Thoracic aorta (tissue), 2 donors: ENCODE measurements at regions not wholly inside any gene's neighbourhood (a gene's known extent, or its start where the extent isn't known, plus 50 kb on each side); places are given as distances from the start of the nearest gene placed in this dataset.

ENCODE experiments used
- ATAC-seq: fragments of 150-250 bp; one replicate; pipeline ENCODE4 v1.8.0; 2017; ENCODE audit warnings: low read depth; ENCODE audit not compliant: insufficient number of reproducible peaks, low FRiP score
- DNase-seq: peaks from one replicate; pipeline ENCODE4 v3.0.0-alpha.2; 2020; ENCODE audit warnings: low spot score
- H3K27ac ChIP-seq, 2 donors: fragments of 200-600 bp; sonication (generic); 1 replicate in 1 of 2; 2 replicates in 1 of 2; pipeline ENCODE4 v1.5.1; 2016; ENCODE audit warnings: mild to moderate bottlenecking in 2 of 2, moderate library complexity in 2 of 2
- H3K27me3 ChIP-seq: fragments of 200-600 bp; sonication (generic); replicated peaks from 2 replicates; pipeline ENCODE4 v1.6.0; 2016; ENCODE audit warnings: mild to moderate bottlenecking; ENCODE audit not compliant: insufficient read depth
- H3K36me3 ChIP-seq: fragments of 200-600 bp; sonication (generic); one replicate; pipeline ENCODE4 v1.5.1; 2016
- H3K4me1 ChIP-seq, 2 donors: fragments of 200-600 bp; sonication (generic); 1 replicate in 1 of 2; 2 replicates in 1 of 2; pipeline versions ENCODE4 v1.5.1 to v1.6.0; 2016; ENCODE audit warnings: low read depth in 2 of 2, mild to moderate bottlenecking in 1 of 2; ENCODE audit not compliant: control insufficient read depth in 1 of 2
- H3K4me3 ChIP-seq: fragments of 200-600 bp; sonication (generic); 2 replicates; pipeline ENCODE4 v1.5.1; 2016; ENCODE audit warnings: mild to moderate bottlenecking
- H3K9me3 ChIP-seq: fragments of 200-600 bp; sonication (generic); 2 replicates; pipeline ENCODE4 v1.5.1; 2016
- TF ChIP-seq, protein P1 (sequence below): fragments of 200-600 bp; sonication (generic); IDR thresholded peaks from one replicate; pipeline ENCODE4 v1.5.1; 2019; ENCODE audit warnings: antibody characterized with exemption

DNA sequence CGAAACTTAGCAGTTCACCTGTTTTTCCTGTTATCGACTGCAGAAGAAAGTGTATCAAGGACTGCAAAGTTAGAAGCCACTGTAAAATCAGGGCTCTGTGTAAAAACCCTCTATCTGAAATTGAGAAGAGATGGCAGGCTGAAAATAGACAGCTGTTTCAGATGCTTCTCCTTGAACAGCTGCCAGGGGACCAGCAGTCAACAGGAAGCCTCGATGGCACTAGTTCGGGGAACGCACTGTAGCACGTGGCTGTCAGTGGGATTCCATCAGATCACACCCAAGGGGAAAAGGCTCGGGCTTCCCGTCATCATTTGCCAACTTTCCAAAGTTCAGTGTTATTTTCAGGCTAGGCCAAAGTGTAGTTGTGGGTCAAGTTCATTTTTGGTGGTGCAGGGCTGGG, 316.9 kb downstream of the TXNL1 start:
- no peaks in the 10 kb centered on the region for H3K9me3 ChIP-seq
- ATAC-seq, result no peak
- no peaks in the 10 kb centered on the region for H3K27me3 ChIP-seq
- TF ChIP-seq, protein P1, sequence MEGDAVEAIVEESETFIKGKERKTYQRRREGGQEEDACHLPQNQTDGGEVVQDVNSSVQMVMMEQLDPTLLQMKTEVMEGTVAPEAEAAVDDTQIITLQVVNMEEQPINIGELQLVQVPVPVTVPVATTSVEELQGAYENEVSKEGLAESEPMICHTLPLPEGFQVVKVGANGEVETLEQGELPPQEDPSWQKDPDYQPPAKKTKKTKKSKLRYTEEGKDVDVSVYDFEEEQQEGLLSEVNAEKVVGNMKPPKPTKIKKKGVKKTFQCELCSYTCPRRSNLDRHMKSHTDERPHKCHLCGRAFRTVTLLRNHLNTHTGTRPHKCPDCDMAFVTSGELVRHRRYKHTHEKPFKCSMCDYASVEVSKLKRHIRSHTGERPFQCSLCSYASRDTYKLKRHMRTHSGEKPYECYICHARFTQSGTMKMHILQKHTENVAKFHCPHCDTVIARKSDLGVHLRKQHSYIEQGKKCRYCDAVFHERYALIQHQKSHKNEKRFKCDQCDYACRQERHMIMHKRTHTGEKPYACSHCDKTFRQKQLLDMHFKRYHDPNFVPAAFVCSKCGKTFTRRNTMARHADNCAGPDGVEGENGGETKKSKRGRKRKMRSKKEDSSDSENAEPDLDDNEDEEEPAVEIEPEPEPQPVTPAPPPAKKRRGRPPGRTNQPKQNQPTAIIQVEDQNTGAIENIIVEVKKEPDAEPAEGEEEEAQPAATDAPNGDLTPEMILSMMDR, result no peak
- DNase-seq, result no peak
- no peaks in the 10 kb centered on the region for H3K36me3 ChIP-seq
- no peak overlapping the region for H3K27ac ChIP-seq
- no peak overlapping the region for H3K4me3 ChIP-seq
- H3K4me1 ChIP-seq, result peaks cover 0 to 9% of the 10 kb centered on the region in 2 donors

DNA sequence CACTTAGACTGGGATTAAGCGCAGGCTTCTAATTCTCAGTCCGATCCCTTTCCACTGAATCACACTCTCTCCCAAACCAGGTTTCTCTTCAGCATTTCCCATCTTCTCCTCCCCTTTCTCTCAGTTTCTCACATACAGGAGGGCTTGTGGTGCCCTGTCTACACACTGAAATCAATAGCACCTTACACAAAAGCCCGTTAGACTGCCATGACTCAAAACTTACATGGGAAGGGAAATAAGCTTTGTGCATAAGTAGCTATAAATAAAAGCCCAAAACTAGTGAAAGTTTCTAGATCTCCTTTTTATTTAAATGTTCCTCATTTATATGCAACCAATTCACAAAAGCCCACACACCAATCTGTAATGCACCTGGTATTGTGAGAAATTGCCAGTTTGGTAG, 318.4 kb downstream of the TXNL1 start:
- TF ChIP-seq, protein P1, result no peak
- H3K4me1 ChIP-seq, result no peaks in the 10 kb centered on the region
- ATAC-seq (no peak), DNase-seq (no peak)
- no peak overlapping the region for H3K27ac ChIP-seq
- no peaks in the 10 kb centered on the region for H3K27me3 ChIP-seq
- H3K4me3 ChIP-seq, result no peak overlapping the region
- H3K36me3 ChIP-seq, result no peaks in the 10 kb centered on the region
- H3K9me3 ChIP-seq, result no peaks in the 10 kb centered on the region

DNA sequence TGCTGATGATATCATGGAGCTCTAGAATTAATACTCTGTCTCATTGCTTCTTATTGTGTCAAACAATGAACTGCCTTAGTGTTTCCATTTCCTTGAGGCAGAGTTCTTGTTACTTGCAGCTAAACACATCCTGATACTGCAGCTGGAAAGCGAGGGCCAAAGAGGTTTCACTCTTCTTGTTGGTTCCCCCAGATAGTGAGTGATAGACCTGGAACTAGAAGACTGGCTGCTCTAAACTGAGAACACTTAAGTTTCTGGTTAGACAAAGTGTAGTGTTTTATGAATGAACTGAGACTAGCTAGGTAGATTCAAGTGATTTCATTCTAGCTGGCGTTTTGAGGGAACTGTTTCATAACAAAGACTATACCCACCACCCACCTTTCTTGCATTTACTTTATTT, 321.7 kb downstream of the TXNL1 start:
- H3K36me3 ChIP-seq, result no peaks in the 10 kb centered on the region
- no peaks in the 10 kb centered on the region for H3K4me1 ChIP-seq
- H3K27ac ChIP-seq, result no peak overlapping the region
- no peaks in the 10 kb centered on the region for H3K27me3 ChIP-seq
- TF ChIP-seq, protein P1, result no peak
- H3K4me3 ChIP-seq, result no peak overlapping the region
- no peak for DNase-seq
- H3K9me3 ChIP-seq, result no peaks in the 10 kb centered on the region
- no peak for ATAC-seq

DNA sequence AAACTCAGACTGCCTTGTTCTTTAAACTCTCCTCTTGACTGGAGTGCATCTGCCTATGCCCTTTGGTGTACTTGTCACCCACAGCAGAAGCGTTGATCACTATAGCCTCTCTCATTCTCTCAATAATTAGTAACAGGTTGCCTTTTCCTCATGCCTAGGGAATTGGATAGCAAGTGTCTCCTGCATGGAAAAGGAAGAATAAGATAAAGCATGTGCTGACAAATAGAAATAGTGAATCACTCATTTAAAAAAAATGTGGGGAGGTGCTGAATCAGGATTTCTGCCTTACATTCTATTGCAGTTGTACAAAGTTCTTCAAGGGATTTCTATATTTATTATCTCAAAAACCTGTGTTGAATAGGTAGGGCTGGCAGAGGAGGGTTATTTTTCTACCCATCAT, 323.0 kb downstream of the TXNL1 start:
- TF ChIP-seq, protein P1, result no peak
- Histone ChIP-seq H3K4me1 (no peaks in the 10 kb centered on the region), H3K27me3 (no peaks in the 10 kb centered on the region), H3K27ac (no peak overlapping the region), H3K9me3 (no peaks in the 10 kb centered on the region), H3K4me3 (no peak overlapping the region), H3K36me3 (no peaks in the 10 kb centered on the region)
- ATAC-seq (no peak), DNase-seq (no peak)

DNA sequence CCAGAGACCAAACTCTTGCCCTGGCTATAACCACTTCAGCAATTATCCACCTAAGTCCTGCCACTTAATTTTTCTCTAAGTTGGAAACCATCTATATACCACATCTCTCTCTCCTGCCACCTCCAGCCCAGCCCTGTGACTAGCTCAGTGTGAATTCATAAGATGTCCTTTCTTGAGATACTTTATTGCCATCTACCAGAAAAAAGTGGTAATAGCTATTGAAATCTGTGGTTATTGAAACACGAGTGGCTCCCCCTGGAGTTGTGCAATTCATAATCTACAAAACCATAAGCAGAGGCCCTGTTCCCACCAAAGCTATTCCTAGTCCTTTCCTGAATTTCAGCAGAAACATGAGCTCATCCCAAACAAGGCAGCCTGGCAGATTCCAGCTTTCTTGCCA, 324.0 kb downstream of the TXNL1 start:
- ATAC-seq (no peak), DNase-seq (no peak)
- H3K9me3 ChIP-seq, result no peaks in the 10 kb centered on the region
- TF ChIP-seq, protein P1, result no peak
- H3K36me3 ChIP-seq, result no peaks in the 10 kb centered on the region
- no peaks in the 10 kb centered on the region for H3K4me1 ChIP-seq
- no peak overlapping the region for H3K4me3 ChIP-seq
- no peak overlapping the region for H3K27ac ChIP-seq
- H3K27me3 ChIP-seq, result no peaks in the 10 kb centered on the region
